ENCODE measurements at regions not wholly inside any gene's neighbourhood (a gene's known extent, or its start where the extent isn't known, plus 50 kb on each side); places are given as distances from the start of the nearest gene placed in this dataset.

- TF ChIP-seq CTCF (IDR thresholded peaks at IDR 0.05): no peak
- TF ChIP-seq POLR2AphosphoS5 (IDR thresholded peaks at IDR 0.05): no peak
Measured at GRCh38 chr3:116821371-116821770, 111.8 kb downstream of the TUSC7 start.
